HG03378 (cell line): ENCODE measurements at regions not wholly inside any gene's neighbourhood (a gene's known extent, or its start where the extent isn't known, plus 50 kb on each side); places are given as distances from the start of the nearest gene placed in this dataset.

Experiments used
- ATAC-seq: cut with Tn5 transposase; IDR thresholded peaks from one replicate; pipeline ENCODE4 v1.9.1; 2021; ENCODE audit warnings: mild to moderate bottlenecking, moderate library complexity; ENCODE audit not compliant: unreplicated experiment

DNA sequence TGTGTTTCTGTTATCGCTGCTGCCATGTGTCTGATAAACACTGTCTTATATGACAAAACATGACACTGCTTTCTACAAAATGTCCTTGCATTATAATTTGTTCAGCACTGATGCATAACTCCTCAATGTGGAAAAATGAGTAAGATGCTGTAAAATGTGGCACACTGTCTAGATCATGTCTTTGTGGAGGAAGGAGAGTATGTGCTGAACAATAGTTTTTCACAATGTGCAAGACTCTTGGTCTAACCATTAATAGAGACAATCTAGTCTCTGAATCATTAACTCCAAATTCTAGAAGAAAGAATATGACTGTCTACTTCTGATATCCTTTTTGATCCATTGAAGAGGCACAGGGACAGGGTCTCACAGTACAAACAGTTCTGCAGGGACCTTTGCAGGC, 127.9 kb upstream of the RARB start:
- ATAC-seq: no peak

DNA sequence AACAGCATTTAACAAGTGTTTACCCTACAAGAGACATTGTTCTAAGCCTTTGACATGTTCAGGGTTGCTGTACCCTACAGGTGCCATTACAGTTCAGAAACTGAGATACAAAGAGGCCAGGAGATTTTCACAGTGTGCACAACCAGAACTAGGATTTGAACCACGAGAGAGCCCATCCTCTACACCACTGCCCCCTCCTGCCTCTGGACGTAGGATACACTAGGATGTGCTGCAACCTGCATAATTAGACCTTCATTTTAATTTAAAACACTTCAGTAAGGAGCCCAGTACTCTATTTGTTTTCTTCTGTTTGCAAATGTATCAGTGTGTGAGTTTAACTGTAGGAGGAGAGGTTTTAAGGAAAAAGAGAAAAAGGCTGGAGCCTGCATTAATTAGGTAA, 123.1 kb upstream of the RARB start:
- no peak for ATAC-seq

DNA sequence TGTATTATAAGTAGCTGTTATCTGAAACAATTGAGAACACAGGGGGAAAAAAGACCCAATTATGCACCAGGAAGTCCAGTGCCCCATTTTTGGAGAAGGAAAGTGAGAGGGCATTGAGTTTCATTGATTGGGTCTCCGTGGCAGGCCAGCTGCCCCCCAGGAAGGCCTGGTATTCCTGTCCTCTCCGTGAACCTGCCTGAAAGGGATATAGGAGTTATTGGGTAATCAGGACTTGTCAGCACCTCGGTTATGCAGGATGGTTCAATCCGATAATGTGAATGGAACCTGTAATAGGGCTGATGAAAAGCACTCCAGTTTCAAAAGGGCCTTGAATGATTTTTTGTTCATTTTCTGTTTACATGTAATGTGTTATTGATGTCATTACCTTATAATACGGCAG, 122.0 kb upstream of the RARB start:
- ATAC-seq: no peak

DNA sequence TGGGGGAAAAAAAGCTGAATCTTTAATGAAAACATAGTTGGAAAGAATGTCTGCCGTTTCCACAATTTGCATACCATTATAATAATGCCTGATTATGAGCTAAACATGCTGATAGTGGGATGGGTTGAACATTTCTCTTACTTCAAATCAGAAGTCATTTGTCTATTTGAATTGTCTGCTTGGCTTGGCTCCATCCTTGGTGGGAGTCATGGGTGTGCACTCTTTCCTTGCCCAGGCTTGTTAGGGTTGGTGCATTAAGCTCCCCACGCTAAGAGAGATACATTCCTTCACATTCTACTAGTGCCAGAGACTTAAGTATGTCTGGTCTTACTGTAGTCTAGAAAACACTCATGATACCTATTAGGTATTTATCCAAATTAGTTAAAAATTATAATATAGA, 121.4 kb upstream of the RARB start:
- ATAC-seq: no peak

DNA sequence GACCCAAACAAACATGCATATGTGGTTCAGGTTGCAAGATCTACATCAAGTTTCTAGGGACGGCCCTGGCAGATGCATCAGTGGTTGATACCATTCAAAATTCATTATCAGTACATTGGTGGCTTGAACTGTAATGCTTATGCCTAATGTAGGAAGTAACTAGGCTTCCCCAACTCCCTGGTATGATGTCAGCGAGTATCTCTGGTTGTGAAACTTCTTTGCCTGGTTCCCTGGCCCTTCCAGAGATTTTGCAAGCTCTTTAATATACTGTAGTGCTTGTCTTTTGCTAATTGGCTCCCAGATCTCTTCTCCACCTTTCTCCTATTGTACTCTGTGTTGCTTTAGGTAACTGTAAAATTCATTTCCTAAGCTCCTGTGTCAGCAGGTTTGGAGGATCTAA, 114.8 kb upstream of the RARB start:
- ATAC-seq: no peak

DNA sequence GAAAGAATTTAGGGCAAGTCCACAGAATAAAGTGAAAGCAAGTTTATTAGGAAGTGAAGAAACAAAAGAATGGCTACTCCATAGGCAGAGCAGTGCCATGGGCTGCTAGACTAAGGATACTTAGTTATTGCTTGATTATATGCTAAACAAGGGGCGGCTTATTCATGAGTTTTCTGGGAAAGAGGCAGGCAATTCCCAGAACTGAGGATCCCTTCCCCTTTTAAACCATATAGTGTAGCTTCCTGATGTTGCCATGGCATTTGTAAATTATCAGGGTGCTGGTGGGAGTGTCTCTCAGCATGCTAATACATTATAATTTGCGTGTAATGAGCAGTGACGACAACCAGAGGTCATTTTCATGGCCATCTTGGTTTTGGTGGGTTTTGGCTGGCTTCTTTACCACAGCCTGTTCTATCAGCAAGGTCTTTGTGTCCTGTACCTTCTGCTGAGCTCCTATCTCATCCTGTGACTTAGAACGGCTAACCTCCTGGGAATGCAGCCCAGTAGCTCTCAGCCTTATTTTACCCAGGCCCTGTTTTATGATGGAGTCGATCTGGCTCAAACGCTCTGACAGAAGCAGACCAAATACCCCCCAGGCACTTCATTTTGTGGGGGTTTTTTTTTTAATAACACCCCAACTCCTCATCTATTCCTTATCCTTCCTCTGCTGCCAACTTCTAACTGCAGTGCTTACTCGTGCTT, 103.0 kb upstream of the RARB start:
- no peak for ATAC-seq

DNA sequence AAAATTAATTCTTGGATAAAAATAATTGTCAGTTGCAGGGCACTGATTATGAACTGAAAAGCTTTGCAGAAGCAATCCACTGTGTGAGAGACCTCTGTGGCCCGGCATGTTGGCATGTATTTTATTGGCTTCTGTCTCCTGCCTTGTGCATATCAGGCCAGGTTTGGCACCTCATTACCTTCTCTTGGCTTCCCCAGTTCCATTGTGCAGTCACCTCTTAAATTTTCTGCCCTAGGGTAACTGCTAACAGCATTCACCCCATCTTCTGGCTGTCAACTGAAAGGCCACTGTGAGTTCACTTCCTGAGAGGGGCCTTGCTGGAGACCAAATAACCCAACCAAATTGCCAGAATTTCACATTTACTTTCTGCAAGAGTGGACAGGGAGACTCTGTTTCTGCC, 92.7 kb upstream of the RARB start:
- ATAC-seq: no peak

DNA sequence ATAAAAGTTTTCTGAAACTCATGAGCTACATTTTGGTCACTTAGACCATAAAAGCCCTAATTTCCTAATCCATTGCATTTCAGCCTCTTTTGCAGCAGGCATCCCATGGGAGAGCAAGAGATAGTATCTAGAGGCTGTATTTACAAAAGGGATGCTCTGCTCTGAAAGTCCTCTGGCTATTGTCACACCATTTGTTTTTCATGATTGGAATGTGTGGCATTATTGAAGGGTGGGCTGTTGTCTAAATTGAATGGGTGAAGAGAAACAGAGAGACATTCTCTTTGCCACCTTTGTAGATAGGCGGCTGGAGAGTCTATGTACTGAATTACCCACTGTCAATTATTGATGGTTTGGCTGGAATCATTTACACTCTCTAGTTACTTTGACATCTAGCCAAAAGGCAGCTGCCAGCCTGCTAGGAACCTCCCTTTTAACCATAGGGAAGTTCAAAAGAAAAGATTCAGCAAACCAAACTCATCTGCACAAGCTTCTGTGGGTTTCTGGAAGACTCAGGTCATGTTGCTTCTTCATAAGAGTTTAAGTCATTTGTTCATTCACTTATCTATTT, 89.8 kb upstream of the RARB start:
- ATAC-seq: no peak

DNA sequence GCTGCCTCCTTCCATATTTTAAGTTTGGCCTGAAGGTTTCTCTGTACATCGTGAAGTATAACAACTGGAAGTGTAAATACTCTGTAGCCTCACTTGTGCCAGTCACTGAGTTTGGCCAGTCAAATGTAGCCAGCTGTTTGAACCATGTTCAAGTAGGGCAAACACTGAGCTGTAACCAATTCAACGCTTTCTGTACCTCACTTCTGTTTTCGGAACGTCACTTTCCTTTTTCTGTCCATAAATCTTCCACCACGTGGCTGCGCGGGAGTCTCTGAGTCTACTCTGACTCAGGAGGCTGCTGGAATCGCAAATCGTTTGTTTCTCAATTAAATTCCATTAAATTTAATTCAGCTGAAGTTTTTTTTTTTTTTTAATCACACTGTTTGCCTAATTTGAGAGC, 88.8 kb upstream of the RARB start:
- no peak for ATAC-seq

DNA sequence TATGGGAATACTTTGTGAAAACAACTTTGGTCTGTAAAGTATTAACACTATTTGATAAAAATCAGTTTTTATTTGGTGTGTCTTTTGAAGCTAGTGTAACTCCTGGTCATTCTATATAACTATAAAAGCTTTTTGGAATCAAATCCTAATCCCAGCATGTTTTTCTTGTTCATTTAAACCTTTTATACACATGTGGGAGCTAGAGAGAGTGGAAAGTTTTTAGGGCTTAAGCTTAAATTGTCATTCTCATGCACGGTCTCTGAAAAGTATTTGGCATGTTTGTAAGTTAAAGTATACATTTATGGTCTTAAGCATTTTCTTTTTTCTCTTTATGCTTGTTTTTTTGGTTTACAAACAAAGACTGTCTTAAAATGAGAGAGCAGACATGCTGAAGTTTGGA, 83.4 kb upstream of the RARB start:
- ATAC-seq: no peak

DNA sequence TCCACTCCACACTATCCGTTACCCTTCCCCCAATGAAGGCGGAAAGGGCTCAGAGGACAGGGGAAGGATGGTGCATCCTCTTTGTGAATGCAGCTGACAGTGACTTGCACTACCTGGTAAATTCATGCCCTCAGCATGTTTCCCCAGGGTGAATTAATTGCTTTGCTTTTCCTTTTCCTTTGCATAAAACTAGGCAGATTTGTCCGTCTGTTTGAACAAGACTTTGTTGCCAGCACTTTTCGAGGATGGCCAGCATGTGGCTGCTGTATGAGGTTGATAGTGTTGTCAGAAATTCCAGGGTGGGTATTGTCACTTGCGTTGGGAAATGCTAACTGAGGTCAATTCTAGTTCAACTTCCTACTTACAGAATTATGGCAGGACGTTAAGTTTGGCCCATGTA, 79.0 kb upstream of the RARB start:
- no peak for ATAC-seq

DNA sequence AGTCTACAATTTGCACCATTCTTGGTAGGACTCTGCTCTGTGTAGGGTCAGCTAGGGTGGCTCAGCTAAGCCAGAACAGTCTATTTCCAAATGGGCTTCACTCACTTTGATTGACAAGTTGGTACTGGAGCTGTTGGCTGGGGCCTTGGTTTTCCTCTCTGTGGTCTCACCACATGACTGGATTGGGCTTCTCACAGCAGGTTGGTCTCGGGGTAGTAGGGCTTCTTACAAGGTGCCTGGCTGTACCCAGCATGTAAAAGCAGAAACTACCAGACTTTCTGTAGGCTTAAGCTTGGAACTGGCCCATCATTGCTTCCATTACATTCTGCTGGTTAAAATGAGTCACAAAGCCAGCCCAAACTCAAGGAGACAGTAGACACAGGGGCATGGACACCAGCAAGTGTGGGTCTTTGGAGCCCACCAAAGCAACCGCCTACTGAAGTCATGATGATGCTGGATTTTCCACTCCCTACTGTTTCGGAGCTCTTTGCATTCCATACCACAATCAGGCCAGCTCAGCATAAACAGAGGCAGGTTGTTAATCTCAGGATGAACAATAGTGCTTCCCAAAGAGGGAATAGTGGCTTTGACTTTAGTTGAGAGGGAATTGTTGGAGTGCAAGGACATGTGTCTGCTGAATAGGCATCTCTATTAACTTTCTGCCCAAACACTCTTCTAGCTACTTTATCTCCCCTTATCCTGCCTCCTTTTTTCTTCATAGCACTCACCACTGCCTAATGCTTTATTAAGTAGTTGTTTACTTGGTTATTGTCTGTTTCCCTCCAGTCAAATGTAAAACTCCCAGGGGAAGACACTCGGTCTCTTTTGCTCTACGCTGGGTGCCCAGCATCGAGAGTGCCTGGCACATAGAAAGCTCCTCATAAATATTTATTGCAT, 78.0 kb upstream of the RARB start:
- no peak for ATAC-seq

DNA sequence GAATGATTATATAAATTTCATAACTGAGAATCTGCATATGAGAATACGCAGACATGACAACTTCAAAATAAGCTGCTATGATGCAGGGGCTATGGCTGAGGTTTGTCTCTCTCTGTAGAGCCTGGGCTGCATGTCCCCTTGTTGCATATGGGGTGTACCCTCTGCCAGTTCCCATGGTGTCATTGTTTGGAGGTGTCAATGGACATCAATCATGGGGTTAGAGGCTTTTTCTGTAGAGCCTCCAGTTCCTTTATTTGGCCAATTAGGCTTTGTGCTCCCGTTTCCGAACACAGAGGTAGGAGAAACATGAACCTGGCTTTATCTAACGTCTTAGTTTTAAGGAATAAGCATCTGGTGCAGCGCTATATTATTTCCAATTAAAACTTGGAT, 77.3 kb upstream of the RARB start:
- ATAC-seq: no peak

DNA sequence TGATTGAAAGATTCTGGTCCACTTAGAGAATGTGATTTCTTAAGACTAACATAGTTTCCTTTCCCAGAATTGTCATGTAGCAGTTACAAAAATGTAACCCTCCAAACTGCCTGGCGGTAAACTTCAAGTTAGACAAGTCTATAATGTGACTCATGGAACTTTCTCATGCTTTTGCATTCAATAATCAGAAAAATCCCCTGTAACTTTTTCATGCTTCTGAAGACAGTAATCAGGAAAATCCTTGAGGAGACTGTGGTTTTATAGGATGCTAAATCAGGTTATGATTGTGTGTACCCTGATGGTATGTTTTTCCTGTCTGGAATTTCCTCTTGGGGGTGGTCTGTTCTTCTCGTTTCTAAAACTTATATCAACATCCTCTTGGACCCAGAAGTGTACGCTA, 74.0 kb upstream of the RARB start:
- ATAC-seq: no peak

DNA sequence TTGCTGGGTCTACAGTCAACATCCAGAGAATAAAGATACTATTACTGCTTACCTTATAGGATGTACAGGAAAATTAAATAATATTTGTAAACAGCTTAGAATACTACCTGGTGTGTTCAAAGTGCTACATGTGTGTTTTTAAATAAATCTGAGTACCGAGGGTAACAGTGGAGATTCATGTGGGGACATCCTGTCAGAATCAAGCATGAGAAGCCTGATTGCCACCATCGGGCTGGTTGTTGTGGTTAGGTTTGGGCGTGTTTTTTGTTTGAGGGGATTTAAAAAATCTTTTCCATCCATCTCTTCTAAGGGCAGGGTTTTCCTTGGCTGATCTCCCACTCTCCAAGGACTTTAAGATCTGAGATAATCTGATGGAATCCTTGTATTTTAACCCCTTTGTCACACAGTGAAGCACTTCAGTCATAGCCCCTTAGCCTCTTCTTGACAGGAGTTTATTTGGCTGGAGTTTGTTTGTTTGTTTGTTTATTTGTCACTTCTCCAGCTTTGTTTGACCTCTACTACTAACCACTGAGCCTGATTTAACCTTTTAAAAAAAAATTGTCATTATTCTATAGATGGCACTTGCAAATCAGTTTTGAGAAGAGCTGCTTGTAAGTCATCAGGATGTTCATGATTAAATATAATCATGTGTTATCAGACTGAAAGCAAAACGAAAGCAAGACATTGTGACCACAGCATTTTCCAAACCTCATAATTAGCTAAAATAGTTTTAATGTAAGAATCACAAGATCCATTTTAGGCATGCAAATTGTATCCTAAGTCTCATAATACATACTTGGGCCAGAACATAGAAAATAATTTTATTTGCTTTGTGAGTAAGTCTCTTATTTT, 72.8 kb upstream of the RARB start:
- ATAC-seq: no peak

DNA sequence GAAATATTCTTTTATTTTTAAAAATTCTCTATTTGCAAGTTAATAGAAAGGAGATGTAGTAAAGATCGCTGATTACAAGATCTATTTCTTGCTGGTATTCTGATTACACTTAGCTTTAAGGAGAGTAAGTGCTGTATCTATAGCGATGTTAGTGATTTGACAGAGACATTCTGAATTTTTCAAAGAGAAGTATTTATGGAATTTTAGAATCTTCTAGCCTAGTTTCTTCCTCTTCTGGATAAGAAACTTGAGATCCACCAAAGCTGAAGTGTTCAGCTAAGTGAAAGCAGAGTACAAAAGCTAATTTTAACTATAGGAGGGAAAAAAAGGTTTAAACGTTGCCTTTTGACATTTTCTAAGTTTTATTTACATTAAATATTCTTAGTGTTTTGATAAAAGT, 72.1 kb upstream of the RARB start:
- ATAC-seq: no peak

DNA sequence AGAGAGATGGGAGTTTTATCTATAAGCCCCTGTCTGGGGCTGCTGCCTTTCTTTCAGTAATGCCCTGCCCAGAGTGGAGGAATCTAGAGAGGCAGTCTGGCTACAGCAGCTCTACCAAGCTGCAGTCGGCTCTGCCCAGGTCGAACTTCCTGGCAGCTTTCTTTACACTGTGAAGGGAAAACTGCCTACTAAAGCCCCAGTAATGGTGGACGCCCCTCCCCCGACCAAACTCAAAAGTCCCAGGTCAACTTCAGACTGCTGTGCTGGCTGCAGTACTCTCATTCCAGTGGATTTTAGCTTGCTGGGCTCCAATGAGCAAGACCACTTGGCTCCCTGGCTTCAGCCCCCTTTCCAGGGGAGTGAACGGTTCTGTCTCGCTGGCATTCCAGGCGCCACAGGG, 65.9 kb upstream of the RARB start:
- no peak for ATAC-seq

DNA sequence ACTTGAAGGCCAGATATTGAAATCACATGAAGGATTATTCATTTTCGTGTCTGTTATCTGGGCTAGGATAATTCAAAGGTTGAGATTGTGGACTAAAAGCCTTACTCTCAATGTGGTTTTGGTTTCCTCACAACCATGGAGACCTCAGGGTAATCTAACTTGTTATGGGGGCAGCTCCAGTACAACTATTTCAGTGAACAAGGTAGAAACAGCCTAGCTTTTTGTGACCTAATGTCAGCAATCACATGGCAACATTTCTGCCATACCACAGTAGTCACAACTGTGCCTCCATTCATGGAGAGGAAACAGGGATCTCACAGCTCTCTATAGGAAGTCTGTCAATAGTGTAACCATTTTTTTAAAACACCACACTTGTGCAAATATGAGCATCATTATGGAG, 62.4 kb upstream of the RARB start:
- ATAC-seq: no peak

DNA sequence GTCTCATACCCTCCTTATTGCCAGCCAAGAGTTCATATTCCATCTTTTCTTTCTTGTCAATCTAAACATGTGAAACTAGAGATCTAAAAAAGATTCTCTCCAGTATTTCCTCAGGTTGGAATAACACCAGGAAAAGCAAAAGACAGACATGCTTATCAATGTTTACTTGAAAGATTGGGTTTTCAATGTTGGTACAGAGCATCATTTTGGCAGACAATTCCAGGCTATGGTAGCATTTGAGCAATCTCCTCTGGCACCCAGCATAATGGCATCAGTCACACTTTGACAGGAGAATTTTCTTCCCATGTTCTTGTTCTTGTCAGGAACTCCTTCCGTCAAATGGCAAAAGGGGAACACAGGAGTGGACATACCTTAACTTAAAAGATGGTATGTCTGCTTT, 61.0 kb upstream of the RARB start:
- ATAC-seq: no peak

DNA sequence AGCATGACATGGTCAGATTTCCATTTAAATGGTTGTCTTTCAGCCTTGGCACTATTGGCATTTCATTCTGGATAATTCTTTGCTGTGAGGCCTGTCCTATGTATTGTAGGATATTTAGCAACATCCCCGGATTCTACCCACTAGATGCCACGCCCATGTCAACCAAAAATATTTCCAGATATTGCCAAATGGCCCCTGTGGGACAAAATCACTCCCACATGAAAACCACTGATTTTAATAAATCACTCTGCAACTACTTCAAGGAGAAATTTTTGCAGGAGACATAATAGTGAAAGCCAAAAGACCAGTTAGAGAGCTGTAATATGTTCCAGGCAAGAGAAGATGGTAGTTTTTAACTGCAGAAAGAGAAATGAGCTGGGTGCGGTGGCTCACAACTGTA, 55.9 kb upstream of the RARB start:
- ATAC-seq: no peak

DNA sequence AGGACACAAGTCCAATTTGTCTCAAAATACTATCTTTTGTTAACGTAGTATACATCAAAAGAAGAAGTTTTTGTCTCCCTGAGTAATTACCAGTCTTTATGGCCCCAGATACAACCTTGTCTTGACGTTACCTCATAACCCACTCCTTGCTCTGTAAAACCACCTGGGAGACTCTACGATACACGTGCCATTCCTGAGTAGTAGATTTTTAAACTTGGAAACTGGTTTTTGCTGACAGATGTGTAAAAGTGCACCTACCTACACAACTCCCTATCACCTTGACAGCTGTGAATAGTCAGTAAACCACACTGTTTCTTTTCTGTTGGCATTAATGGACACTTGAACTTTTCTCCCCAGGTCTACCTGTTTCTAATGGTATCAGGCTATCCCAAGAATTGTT, 51.7 kb upstream of the RARB start:
- no peak for ATAC-seq
